ACHN (cell line): ENCODE measurements at regions not wholly inside any gene's neighbourhood (a gene's known extent, or its start where the extent isn't known, plus 50 kb on each side); places are given as distances from the start of the nearest gene placed in this dataset.

Experiments used
- DNase-seq: peaks from one replicate; pipeline ENCODE4 v3.0.0-alpha.2; 2015
- in situ Hi-C: cut with HindIII; loops from 2 replicates; pipeline ENCODE4 v1.10.0; 2017; ENCODE audit warnings: low sequenced_read_pairs, low pct_ligation_motif_present, low pct_unique_long_range_greater_than_20kb

DNA sequence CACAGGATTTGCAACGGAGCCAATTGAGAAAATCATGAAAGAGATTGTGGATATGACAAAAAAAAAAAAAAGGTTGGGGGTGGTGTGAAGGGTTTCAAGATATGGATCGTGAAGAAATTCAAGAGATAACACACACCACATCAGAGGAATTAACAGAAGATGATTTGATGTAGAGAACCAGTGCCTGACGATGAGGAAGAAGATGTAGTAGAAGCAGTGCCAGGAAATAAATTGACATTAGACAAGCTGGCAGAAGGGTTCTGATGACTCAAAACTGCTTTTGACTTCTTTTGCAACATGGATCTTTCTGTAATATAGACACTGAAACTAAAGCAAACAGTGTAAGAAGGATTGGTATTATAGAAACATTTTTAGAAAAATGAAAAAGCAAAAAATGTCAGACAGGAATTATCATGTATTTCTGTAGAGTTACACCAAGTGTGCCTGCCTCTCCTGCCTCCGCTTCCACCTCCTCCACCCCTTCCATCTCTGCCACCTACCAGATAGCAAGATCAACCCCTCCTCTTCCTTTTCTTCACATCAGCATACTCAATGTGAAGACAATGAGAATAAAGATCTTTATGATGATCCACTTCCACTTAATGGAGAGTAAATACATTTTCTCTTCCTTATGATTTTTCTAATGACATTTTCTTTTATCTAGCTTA lies 127.5 kb upstream of the OTUD4 start:
- no peak for DNase-seq
- in situ Hi-C loops, result no loop called here

- no peak for DNase-seq
- in situ Hi-C loops, result no loop called here
These were observed 126.7 kb upstream of the OTUD4 start for GRCh38 chr4:145307120-145307519.

- no peak for DNase-seq
- in situ Hi-C loops, result no loop called here
These were observed 122.3 kb upstream of the OTUD4 start for GRCh38 chr4:145302725-145303124.

DNA sequence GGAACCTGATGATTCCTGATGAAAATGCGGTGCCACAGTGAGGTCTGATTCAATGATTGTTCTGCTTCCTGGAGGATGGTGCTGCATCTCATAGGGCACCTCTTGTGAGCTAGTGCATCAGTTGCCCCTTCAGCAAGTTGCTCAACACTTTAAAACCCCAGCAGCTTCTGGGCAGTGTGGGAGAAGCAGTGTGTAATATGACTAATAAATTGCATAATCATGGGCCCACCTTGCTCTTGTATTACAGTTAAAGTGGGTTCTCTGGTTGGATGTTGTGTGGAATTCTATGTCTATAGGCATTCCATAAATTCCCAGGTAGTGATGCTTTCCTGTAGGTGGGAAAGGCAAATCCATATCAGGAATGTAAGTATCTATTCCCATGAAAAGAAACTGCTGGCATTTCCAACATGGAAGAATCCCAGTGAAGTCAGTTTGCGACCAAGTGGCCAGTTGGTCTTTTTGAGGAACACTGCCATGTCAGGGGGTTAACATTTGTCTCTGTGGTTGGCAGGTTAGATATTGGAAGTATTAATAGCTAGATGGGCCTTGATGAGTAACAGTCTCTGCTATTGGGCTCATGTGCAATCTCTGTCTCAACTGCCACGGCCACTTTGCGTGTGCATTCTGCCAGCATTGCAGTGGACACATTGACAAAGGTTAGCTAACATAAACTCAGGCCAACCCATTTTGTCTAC lies 121.1 kb upstream of the OTUD4 start:
- in situ Hi-C loops, result no loop called here
- no peak for DNase-seq

GRCh38 chr4:145299380-145300076 lies 119.1 kb upstream of the OTUD4 start:
- no peak for DNase-seq
- in situ Hi-C loops, result no loop called here

GRCh38 chr4:145298885-145299284 lies 118.5 kb upstream of the OTUD4 start:
- in situ Hi-C loops, result no loop called here
- no peak for DNase-seq

GRCh38 chr4:145297556-145297955 lies 117.2 kb upstream of the OTUD4 start:
- in situ Hi-C loops, result no loop called here
- DNase-seq, result no peak

DNA sequence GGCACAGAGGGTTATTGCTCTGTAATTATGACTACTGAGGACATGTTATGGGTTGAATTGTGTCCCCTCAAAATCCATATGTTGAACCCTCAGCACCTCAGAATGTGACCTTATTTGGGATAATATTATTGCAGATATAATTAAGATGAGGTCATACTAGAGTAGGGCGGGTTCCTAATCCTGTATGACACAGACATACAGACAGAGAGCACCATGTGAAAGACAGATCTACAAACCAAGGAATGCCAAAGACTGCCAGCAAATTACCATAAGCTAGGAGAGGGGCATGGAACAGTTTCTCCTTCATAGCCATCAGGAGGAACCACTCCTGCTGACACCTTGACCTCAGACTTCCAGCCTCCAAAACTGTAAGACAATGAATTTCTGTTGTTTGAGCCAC lies 115.2 kb upstream of the OTUD4 start:
- no peak for DNase-seq
- in situ Hi-C loops, result no loop called here

DNA sequence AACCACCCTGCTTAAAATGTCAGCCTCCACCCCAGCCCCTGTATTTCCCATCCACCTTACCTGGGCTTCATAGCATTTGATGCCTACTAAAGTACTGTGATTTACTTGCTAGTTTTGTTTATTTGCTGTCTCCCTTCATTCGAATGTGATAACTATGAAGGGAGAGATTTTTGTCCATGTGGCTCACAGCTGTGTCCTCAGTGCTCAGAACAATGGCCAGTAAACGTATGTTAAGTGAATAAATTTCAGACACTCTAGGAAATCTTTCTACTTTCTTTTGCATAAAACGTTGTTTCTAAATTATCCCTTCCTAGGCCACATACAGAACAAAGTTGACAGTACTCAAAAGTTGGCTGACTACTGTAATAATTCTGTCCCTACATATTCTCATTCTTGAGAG lies 114.7 kb upstream of the OTUD4 start:
- in situ Hi-C loops, result no loop called here
- DNase-seq, result no peak

GRCh38 chr4:145293658-145294057 lies 113.3 kb upstream of the OTUD4 start:
- no peak for DNase-seq
- in situ Hi-C loops, result no loop called here

GRCh38 chr4:145290955-145291354 lies 110.6 kb upstream of the OTUD4 start:
- DNase-seq, result no peak
- in situ Hi-C loops, result no loop called here

- in situ Hi-C loops, result no loop called here
- no peak for DNase-seq
These were observed 109.2 kb upstream of the OTUD4 start for GRCh38 chr4:145289403-145290076.

GRCh38 chr4:145287351-145287750 lies 107.0 kb upstream of the OTUD4 start:
- in situ Hi-C loops, result no loop called here

DNA sequence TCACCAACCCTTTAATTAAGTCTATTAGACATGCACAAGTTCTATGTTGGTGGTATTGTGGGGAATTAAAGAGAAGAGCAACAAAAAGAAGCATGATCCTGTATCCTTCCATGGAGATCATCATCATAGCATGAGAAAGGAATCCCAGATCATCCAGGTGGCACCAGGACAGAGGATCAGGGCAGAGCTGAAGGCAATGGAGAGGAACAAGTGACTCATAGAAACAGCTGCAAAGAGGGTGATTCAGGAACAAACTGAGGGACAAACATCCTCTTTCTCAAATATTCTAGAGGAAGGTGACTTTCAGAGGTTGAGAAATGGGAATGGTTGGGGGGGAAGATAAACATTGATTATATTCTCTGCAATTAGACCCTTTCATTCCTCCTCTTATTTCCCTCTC lies 105.5 kb upstream of the OTUD4 start:
- in situ Hi-C loops, result no loop called here
- peak; percentile 13 for DNase-seq

More at GRCh38 chr4:145287351-145287750, 107.0 kb upstream of the OTUD4 start:
- DNase-seq, result no peak

- DNase-seq, result no peak
These were observed 103.5 kb upstream of the OTUD4 start for GRCh38 chr4:145283909-145284308.

DNA sequence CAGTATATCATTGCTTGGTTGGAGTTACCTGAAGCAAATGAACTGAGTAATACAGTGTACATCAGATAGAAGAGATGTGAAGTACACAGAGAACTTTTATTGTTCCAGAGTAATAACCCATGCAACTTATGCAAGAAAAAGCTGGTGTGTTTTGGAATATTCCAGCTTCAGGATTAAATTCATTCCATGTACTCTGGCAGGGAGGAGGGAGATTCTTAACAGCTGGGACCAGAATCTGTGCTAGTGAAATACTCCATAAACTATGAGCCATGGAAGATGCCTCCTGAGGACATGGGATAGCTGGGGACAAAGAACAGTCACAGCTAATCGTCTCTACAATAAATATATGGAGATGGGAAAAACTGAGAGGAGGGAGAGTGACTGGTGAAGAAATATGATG lies 101.6 kb upstream of the OTUD4 start:
- in situ Hi-C loops, result no loop called here
- no peak for DNase-seq

More at GRCh38 chr4:145283909-145284308, 103.5 kb upstream of the OTUD4 start:
- in situ Hi-C loops, result no loop called here

- in situ Hi-C loops, result no loop called here
- no peak for DNase-seq
These were observed 100.8 kb upstream of the OTUD4 start for GRCh38 chr4:145281224-145281623.

GRCh38 chr4:145280541-145280940 lies 100.2 kb upstream of the OTUD4 start:
- in situ Hi-C loops, result no loop called here
- DNase-seq, result no peak
